ENCODE measurements at regions not wholly inside any gene's neighbourhood (a gene's known extent, or its start where the extent isn't known, plus 50 kb on each side); places are given as distances from the start of the nearest gene placed in this dataset.
A peak's percentile ranks its signal among the peaks of the same experiment; 100 is the strongest.

GRCh38 chr2:46850742-46851141 is 64.9 kb downstream of the MCFD2 start:
- H3K9me3 Mint-ChIP-seq = peaks cover 13% of the 10 kb centered on the region
- H3K4me1 Mint-ChIP-seq = peaks cover 40% of the 10 kb centered on the region
- no peak for DNase-seq
- peaks cover 6% of the 10 kb centered on the region for H3K27me3 Mint-ChIP-seq (ENCODE audit: low read depth, poor library complexity)
- H3K4me3 Mint-ChIP-seq = no peak overlapping the region
- TF ChIP-seq, protein P1, sequence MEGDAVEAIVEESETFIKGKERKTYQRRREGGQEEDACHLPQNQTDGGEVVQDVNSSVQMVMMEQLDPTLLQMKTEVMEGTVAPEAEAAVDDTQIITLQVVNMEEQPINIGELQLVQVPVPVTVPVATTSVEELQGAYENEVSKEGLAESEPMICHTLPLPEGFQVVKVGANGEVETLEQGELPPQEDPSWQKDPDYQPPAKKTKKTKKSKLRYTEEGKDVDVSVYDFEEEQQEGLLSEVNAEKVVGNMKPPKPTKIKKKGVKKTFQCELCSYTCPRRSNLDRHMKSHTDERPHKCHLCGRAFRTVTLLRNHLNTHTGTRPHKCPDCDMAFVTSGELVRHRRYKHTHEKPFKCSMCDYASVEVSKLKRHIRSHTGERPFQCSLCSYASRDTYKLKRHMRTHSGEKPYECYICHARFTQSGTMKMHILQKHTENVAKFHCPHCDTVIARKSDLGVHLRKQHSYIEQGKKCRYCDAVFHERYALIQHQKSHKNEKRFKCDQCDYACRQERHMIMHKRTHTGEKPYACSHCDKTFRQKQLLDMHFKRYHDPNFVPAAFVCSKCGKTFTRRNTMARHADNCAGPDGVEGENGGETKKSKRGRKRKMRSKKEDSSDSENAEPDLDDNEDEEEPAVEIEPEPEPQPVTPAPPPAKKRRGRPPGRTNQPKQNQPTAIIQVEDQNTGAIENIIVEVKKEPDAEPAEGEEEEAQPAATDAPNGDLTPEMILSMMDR (IDR thresholded peaks at IDR 0.05) = no peak
- no peaks in the 10 kb centered on the region for H3K36me3 Mint-ChIP-seq (ENCODE audit: low read depth)
- H3K27ac Mint-ChIP-seq = peak overlapping the region; percentile 87

DNA sequence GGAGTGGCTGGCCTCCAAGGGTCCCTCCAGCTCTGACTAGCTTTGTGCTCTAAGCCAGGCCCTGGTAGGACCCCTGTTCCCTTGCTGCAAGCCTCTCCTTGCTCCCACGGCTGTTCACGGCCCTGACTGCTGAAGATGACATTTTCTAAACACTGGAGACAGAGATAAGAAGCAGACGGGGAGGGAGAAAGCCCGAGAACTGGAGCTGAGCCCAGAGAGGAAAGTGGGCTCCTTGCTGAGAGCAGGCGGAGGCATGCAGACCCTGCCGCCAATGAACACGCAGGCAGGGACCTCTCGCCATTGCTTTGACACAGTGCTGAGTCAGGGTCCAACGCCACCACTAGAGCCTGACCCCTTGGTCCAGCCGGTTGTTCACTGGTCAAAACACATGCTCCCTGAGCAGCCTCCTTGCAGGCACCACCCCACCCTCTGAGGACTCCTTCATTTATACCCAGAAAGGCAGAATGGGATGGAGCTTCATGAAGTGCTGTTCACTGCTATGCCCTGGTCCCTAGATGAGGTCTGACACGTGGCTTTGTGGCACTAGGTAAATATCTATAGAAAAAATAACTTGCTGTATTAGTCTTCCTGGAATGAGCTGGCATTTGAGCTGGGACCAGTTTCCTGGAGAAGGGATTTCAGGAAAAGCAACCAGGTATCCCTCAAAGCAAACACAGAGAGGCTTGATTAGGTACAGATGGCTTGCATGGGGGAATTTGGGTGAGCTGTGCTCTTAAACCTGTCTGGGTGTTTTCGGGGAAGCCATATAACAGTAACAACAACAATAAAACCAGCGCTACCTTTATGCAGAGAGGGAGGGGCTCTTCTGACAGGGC is 65.7 kb downstream of the MCFD2 start:
- H3K27me3 Mint-ChIP-seq (ENCODE audit: low read depth, poor library complexity) = peaks cover 6% of the 10 kb centered on the region

GRCh38 chr2:46849046-46849715 is 66.4 kb downstream of the MCFD2 start:
- Mint-ChIP-seq H3K36me3 (ENCODE audit: low read depth) (no peaks in the 10 kb centered on the region), H3K27me3 (ENCODE audit: low read depth, poor library complexity) (peaks cover 6% of the 10 kb centered on the region)

More for the DNA sequence above, 65.7 kb downstream of the MCFD2 start:
- TF ChIP-seq, protein P1 (IDR thresholded peaks at IDR 0.05) = no peak
- Mint-ChIP-seq H3K36me3 (ENCODE audit: low read depth) (no peaks in the 10 kb centered on the region), H3K4me1 (peaks cover 40% of the 10 kb centered on the region), H3K4me3 (no peak overlapping the region), H3K9me3 (peaks cover 13% of the 10 kb centered on the region), H3K27ac (no peak overlapping the region)
- no peak for DNase-seq

DNA sequence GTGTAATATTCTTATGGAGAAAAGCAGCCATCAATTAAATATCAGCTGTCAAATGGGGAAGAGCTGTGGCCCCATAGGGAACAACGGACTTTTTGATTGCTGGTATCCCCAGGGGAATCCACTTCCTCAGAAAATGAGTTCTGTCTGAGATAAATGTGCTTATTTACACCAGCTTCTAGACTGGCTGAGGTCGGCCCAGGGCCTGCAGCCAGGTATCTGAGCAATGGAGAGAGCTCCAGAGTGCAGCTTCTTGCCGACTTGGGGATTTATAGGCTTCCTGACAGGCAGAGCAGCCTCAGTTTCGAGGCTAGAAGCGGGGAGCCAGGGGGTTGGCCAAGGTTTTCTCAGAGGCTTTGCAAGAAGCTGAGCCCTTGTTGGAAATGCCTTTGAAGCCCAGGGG is 67.2 kb downstream of the MCFD2 start:
- Mint-ChIP-seq H3K27ac (peak overlapping the region; percentile 76), H3K36me3 (ENCODE audit: low read depth) (no peaks in the 10 kb centered on the region), H3K4me1 (peaks cover 40% of the 10 kb centered on the region), H3K4me3 (peak overlapping the region; percentile 50), H3K9me3 (peaks cover 7% of the 10 kb centered on the region), H3K27me3 (ENCODE audit: low read depth, poor library complexity) (peaks cover 6% of the 10 kb centered on the region)
- DNase-seq = peak; percentile 24
- TF ChIP-seq, protein P1 (IDR thresholded peaks at IDR 0.05) = no peak

More at GRCh38 chr2:46849046-46849715, 66.4 kb downstream of the MCFD2 start:
- Mint-ChIP-seq H3K4me3 (peak overlapping the region; percentile 50), H3K9me3 (peaks cover 12% of the 10 kb centered on the region), H3K27ac (no peak overlapping the region), H3K4me1 (peaks cover 40% of the 10 kb centered on the region)
- TF ChIP-seq, protein P1 (IDR thresholded peaks at IDR 0.05) = no peak
- DNase-seq = no peak

GRCh38 chr2:46847726-46848412 is 67.7 kb downstream of the MCFD2 start:
- Mint-ChIP-seq H3K4me1 (peaks cover 40% of the 10 kb centered on the region), H3K4me3 (no peak overlapping the region), H3K27ac (peak overlapping the region; percentile 42), H3K36me3 (ENCODE audit: low read depth) (no peaks in the 10 kb centered on the region), H3K27me3 (ENCODE audit: low read depth, poor library complexity) (peaks cover 9% of the 10 kb centered on the region), H3K9me3 (peaks cover under 1% of the 10 kb centered on the region)
- TF ChIP-seq, protein P1 (IDR thresholded peaks at IDR 0.05) = no peak
- no peak for DNase-seq
